ENCODE measurements at regions not wholly inside any gene's neighbourhood (a gene's known extent, or its start where the extent isn't known, plus 50 kb on each side); places are given as distances from the start of the nearest gene placed in this dataset.

DNA sequence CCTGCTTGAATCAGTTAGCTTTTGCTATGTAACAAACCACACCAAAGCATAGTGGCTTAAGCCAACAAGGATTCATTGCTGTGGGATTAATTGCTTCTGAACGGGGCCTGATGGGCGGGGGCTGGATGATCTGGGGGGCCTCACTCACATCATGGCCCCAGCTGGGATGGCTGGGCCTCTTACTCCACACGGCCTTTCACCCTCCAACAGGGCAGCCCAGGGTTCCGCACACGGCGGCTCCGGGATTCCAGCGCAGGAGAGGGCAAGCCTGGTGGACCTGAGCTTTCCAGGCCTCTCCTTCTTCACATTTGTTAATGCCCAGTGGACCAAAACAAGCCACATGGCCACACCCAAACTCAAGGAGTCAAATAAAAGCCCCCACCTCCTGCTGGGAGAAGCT is 86.3 kb upstream of the PHLPP1 start:
- no peak for TF ChIP-seq EZH2 (IDR thresholded peaks at IDR 0.05; ENCODE audit: borderline replicate concordance, low read depth, low read length, severe bottlenecking)
- no peak for TF ChIP-seq CTCF (IDR thresholded peaks at IDR 0.05; ENCODE audit: borderline replicate concordance, extremely low read depth, low read length, poor library complexity, severe bottlenecking)

GRCh38 chr18:62631173-62631572 is 84.2 kb upstream of the PHLPP1 start:
- H2AFZ ChIP-seq (ENCODE audit: low read depth, low read length), result no peak overlapping the region
- no peak for TF ChIP-seq CTCF (IDR thresholded peaks at IDR 0.05; ENCODE audit: borderline replicate concordance, extremely low read depth, low read length, poor library complexity, severe bottlenecking)
- no peak for TF ChIP-seq EZH2 (IDR thresholded peaks at IDR 0.05; ENCODE audit: borderline replicate concordance, low read depth, low read length, severe bottlenecking)
- no peaks in the 10 kb centered on the region for H3K9me3 ChIP-seq (ENCODE audit: insufficient read depth, low read length, severe bottlenecking)
- no peaks in the 10 kb centered on the region for H3K4me1 ChIP-seq (ENCODE audit: insufficient read depth, low read length)
- no peaks in the 10 kb centered on the region for H3K36me3 ChIP-seq (ENCODE audit: insufficient read depth, low read length)
- ATAC-seq (ENCODE audit: insufficient read depth, low read depth) (no peak), DNase-seq (no peak)
- no peak overlapping the region for H3K9ac ChIP-seq (ENCODE audit: low read depth, low read length)
- H4K20me1 ChIP-seq (ENCODE audit: insufficient read depth, low read length), result no peaks in the 10 kb centered on the region
- peaks cover 13% of the 10 kb centered on the region for H3K27me3 ChIP-seq (ENCODE audit: insufficient read depth, low read length, poor library complexity)
- H3K4me3 ChIP-seq (ENCODE audit: low read depth in 1 of 2, low read length in 2 of 2), result no peak overlapping the region
- no peak overlapping the region for H3K27ac ChIP-seq (ENCODE audit: low read length)
- no peaks in the 10 kb centered on the region for H3K79me2 ChIP-seq (ENCODE audit: insufficient read depth, low read length)
- no peak overlapping the region for H3K4me2 ChIP-seq (ENCODE audit: insufficient read depth, low read length)

More for the DNA sequence above, 86.3 kb upstream of the PHLPP1 start:
- Histone ChIP-seq H3K9me3 (ENCODE audit: insufficient read depth, low read length, severe bottlenecking) (no peaks in the 10 kb centered on the region), H3K4me2 (ENCODE audit: insufficient read depth, low read length) (no peak overlapping the region), H3K4me3 (ENCODE audit: low read depth in 1 of 2, low read length in 2 of 2) (no peak overlapping the region), H3K79me2 (ENCODE audit: insufficient read depth, low read length) (no peaks in the 10 kb centered on the region), H3K9ac (ENCODE audit: low read depth, low read length) (no peak overlapping the region), H3K4me1 (ENCODE audit: insufficient read depth, low read length) (no peaks in the 10 kb centered on the region), H3K27ac (ENCODE audit: low read length) (no peak overlapping the region), H4K20me1 (ENCODE audit: insufficient read depth, low read length) (no peaks in the 10 kb centered on the region), H3K36me3 (ENCODE audit: insufficient read depth, low read length) (no peaks in the 10 kb centered on the region), H2AFZ (ENCODE audit: low read depth, low read length) (no peak overlapping the region), H3K27me3 (ENCODE audit: insufficient read depth, low read length, poor library complexity) (peaks cover 7% of the 10 kb centered on the region)
- ATAC-seq (ENCODE audit: insufficient read depth, low read depth) (no peak), DNase-seq (no peak)

DNA sequence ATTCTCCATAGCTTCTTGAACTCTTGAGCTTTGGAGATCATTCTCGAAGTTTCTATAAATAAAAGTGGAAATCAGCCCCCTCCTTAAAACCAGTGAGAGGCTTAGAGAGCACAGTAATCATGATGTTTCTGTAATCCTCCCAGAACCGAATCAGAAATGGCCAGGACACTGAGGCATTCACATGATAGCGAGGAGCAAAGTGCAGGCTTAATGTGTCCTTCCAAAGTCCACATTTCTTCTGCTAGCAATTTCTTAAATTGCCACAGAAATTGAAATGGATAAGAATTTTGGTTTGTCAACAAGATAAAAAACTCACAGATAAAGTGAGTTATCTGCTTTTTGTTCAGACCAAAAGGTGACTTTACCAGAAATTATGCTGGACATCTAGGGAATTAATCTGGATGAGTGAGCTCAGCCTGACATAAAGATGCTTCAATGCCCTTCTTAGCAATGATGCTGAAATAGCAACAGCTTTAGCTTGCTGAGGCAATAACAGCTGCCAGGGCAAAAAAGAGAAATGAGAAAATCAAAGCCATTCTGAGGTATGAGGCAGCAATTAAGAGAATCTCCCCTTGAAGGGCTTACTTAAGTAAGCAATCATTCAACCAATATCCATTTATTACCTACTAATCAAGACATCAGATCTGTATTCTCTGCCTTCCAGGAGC is 82.4 kb upstream of the PHLPP1 start:
- Histone ChIP-seq H3K79me2 (ENCODE audit: insufficient read depth, low read length) (no peaks in the 10 kb centered on the region), H3K4me3 (ENCODE audit: low read depth in 1 of 2, low read length in 2 of 2) (no peak overlapping the region), H3K27me3 (ENCODE audit: insufficient read depth, low read length, poor library complexity) (peaks cover 13% of the 10 kb centered on the region), H3K9me3 (ENCODE audit: insufficient read depth, low read length, severe bottlenecking) (no peaks in the 10 kb centered on the region), H3K4me2 (ENCODE audit: insufficient read depth, low read length) (no peak overlapping the region), H3K27ac (ENCODE audit: low read length) (no peak overlapping the region), H3K36me3 (ENCODE audit: insufficient read depth, low read length) (no peaks in the 10 kb centered on the region), H3K9ac (ENCODE audit: low read depth, low read length) (no peak overlapping the region), H2AFZ (ENCODE audit: low read depth, low read length) (no peak overlapping the region), H3K4me1 (ENCODE audit: insufficient read depth, low read length) (no peaks in the 10 kb centered on the region), H4K20me1 (ENCODE audit: insufficient read depth, low read length) (no peaks in the 10 kb centered on the region)
- DNase-seq (no peak), ATAC-seq (ENCODE audit: insufficient read depth, low read depth) (no peak)
- TF ChIP-seq CTCF (IDR thresholded peaks at IDR 0.05; ENCODE audit: borderline replicate concordance, extremely low read depth, low read length, poor library complexity, severe bottlenecking) (no peak), EZH2 (IDR thresholded peaks at IDR 0.05; ENCODE audit: borderline replicate concordance, low read depth, low read length, severe bottlenecking) (no peak)
